K562 (cell line): ENCODE measurements at regions not wholly inside any gene's neighbourhood (a gene's known extent, or its start where the extent isn't known, plus 50 kb on each side); places are given as distances from the start of the nearest gene placed in this dataset.

Experiments
- ATAC-seq: fragments of 200-7000 bp; cut with Tn5 transposase; 3 replicates; pipeline ENCODE4 v1.9.1; 2020; ENCODE audit warnings: moderate library complexity
- BruUV-seq: library from RNA; stranded (reverse); fragments of 400-500 nt; replicated peaks from 2 replicates; lab custom pipeline; 2021; lab: Mats Ljungman, UMichigan
- CTCF ChIA-PET: fragments of 300-600 bp; formaldehyde crosslinking; extraction: SDS; loops from one replicate; lab custom pipeline; 2021; ENCODE audit warnings: low intra/inter-chr PET ratio; lab: Yijun Ruan, JAX
- POLR2A ChIA-PET: fragments of 300-600, 350-650 bp; sonication (Branson Sonifier 250); formaldehyde crosslinking; extraction: SDS; loops from one replicate; lab custom pipeline; 2021; ENCODE audit warnings: antibody characterized with exemption, inconsistent platforms; lab: Yijun Ruan, JAX
- DNase-seq, 4 experiments: peaks; one replicate each; pipeline versions ENCODE4 v3.0.0 to v3.0.0-alpha.2; 2011 to 2018; ENCODE audit warnings: low spot score in 3 of 4, mixed read lengths in 3 of 4; ENCODE audit errors: extremely low read depth in 1 of 4
- FAIRE-seq: peaks from 2 replicates; lab custom pipeline; 2011; peaks lifted over from hg19 to GRCh38; lab: Jason Lieb, UNC
- H2AFZ ChIP-seq: 2 replicates; pipeline ENCODE4 v1.6.0; 2011; ENCODE audit warnings: low read depth, low read length, control low read depth, inconsistent platforms
- H3K27ac ChIP-seq: fragments of 200-600 bp; 3 replicates; pipeline ENCODE4 v1.8.0; 2011; ENCODE audit warnings: low read depth, mild to moderate bottlenecking, control low read depth, inconsistent platforms, low read length, moderate library complexity, mixed read lengths; ENCODE audit errors: extremely low read depth
- H3K27me3 ChIP-seq, 2 experiments: fragments of 300-600 bp in 1 of 2; 2 replicates in 1 of 2; 3 replicates in 1 of 2; pipeline versions ENCODE4 v1.6.0 to v1.8.0; 2011; ENCODE audit warnings: inconsistent platforms in 2 of 2, low read length in 2 of 2, mild to moderate bottlenecking in 1 of 2, mixed read lengths in 1 of 2, moderate library complexity in 1 of 2; ENCODE audit not compliant: control insufficient read depth in 2 of 2, insufficient read depth in 2 of 2
- H3K36me3 ChIP-seq: fragments of 300-600 bp; 3 replicates; pipeline ENCODE4 v1.8.0; 2011; ENCODE audit warnings: mild to moderate bottlenecking, low read length, inconsistent platforms; ENCODE audit not compliant: control insufficient read depth, insufficient read depth
- H3K4me1 ChIP-seq, 2 experiments: fragments of 200-600 bp in 1 of 2; replicated peaks in 1 of 2; 2 replicates in 1 of 2; 3 replicates in 1 of 2; pipeline versions ENCODE4 v1.5.1 to v1.8.0; 2011; ENCODE audit warnings: inconsistent platforms in 2 of 2, low read length in 2 of 2, mild to moderate bottlenecking in 1 of 2, mixed read lengths in 1 of 2, moderate library complexity in 1 of 2; ENCODE audit not compliant: control insufficient read depth in 2 of 2, insufficient read depth in 2 of 2
- H3K4me2 ChIP-seq: 2 replicates; pipeline ENCODE4 v1.6.1; 2011; ENCODE audit warnings: low read length, control low read depth, inconsistent platforms, mixed read lengths; ENCODE audit not compliant: insufficient read depth
- H3K4me3 ChIP-seq: fragments of 200-600 bp; sonication (generic), shearing (Covaris generic); 2 replicates; pipeline ENCODE4 v1.5.1; 2016; ENCODE audit warnings: control low read depth, inconsistent platforms
- H3K79me2 ChIP-seq: fragments of 200-600 bp; 3 replicates; pipeline ENCODE4 v1.8.0; 2011; ENCODE audit warnings: low read length, inconsistent platforms; ENCODE audit not compliant: control insufficient read depth, insufficient read depth
- H3K9ac ChIP-seq, 2 experiments: 2 replicates each; pipeline versions ENCODE4 v1.6.0 to v1.6.1; 2011; ENCODE audit warnings: low read depth in 2 of 2, low read length in 2 of 2, control low read depth in 1 of 2, inconsistent platforms in 1 of 2, mild to moderate bottlenecking in 1 of 2, mixed read lengths in 1 of 2; ENCODE audit not compliant: insufficient read depth in 1 of 2
- H3K9me1 ChIP-seq: one replicate; pipeline ENCODE4 v1.6.0; 2011; ENCODE audit warnings: inconsistent platforms, mild to moderate bottlenecking, low read length, moderate library complexity; ENCODE audit not compliant: control insufficient read depth, insufficient read depth
- H3K9me3 ChIP-seq: replicated peaks from 2 replicates; pipeline ENCODE4 v1.5.1; 2011; ENCODE audit warnings: low read depth, low read length, inconsistent platforms; ENCODE audit not compliant: control insufficient read depth, insufficient read depth
- H4K20me1 ChIP-seq: replicated peaks from 2 replicates; pipeline ENCODE4 v1.6.1; 2011; ENCODE audit warnings: low read length, inconsistent platforms, mixed read lengths; ENCODE audit not compliant: control insufficient read depth, insufficient read depth
- ATF4 ChIP-seq: fragments of 450-650 bp; formaldehyde crosslinking; IDR thresholded peaks from 2 replicates; pipeline ENCODE4 v1.4.0; 2022; ENCODE audit warnings: mild to moderate bottlenecking, moderate library complexity
- BRF2 ChIP-seq: IDR thresholded peaks from 3 replicates; pipeline ENCODE4 v1.6.1; 2011; ENCODE audit warnings: borderline replicate concordance, mild to moderate bottlenecking; ENCODE audit not compliant: insufficient read length, insufficient read depth
- CC2D1A ChIP-seq: fragments of 450-650 bp; IDR thresholded peaks from 2 replicates; pipeline ENCODE4 v1.6.1; 2017; ENCODE audit warnings: mild to moderate bottlenecking
- CREBBP ChIP-seq: IDR thresholded peaks from one replicate; pipeline ENCODE4 v1.6.1; 2012; ENCODE audit warnings: low read depth, mild to moderate bottlenecking, control low read depth, inconsistent platforms, low read length
- HDAC3 ChIP-seq: fragments of 450-650 bp; IDR thresholded peaks from 2 replicates; pipeline ENCODE4 v1.6.1; 2018; ENCODE audit warnings: borderline replicate concordance, mild to moderate bottlenecking, moderate library complexity; ENCODE audit not compliant: partially characterized antibody
- HES1 ChIP-seq: fragments of 450-650 bp; IDR thresholded peaks from 2 replicates; pipeline ENCODE4 v1.6.1; 2016; ENCODE audit warnings: low read depth, mild to moderate bottlenecking, moderate library complexity
- IRF9 ChIP-seq: fragments of 450-650 bp; IDR thresholded peaks from 2 replicates; pipeline ENCODE4 v1.6.1; 2016; ENCODE audit warnings: missing biosample characterization, missing genetic modification characterization
- MCM7 ChIP-seq, 2 experiments: fragments of 450-650 bp; IDR thresholded peaks; 2 replicates each; pipeline ENCODE4 v1.6.1; 2016 to 2018
- RBM22 ChIP-seq: fragments of 200-400 bp; formaldehyde crosslinking; IDR thresholded peaks from 2 replicates; pipeline ENCODE4 v1.6.1; 2018; ENCODE audit warnings: low read length, low read depth; ENCODE audit not compliant: poor library complexity, severe bottlenecking
- SLC30A9 ChIP-seq: fragments of 250-450 bp; sonication (Bioruptor Pico); IDR thresholded peaks from 2 replicates; pipeline ENCODE4 v1.8.0; 2022; ENCODE audit warnings: mild to moderate bottlenecking, moderate library complexity
- SMARCA5 ChIP-seq: fragments of 450-650 bp; IDR thresholded peaks from 2 replicates; pipeline ENCODE4 v1.6.1; 2016
- ZBED1 ChIP-seq: IDR thresholded peaks from 2 replicates; pipeline ENCODE4 v1.6.1; 2014
- ZFPM2 ChIP-seq: fragments of 250-450 bp; sonication (Bioruptor Pico); IDR thresholded peaks from 2 replicates; pipeline ENCODE4 v1.5.1; 2022; ENCODE audit warnings: mild to moderate bottlenecking
- ZNF133 ChIP-seq: fragments of 250-450 bp; sonication (Bioruptor Pico); IDR thresholded peaks from 2 replicates; pipeline ENCODE4 v1.4.0; 2020; ENCODE audit warnings: mild to moderate bottlenecking
- ZNF431 ChIP-seq: sonication (generic); formaldehyde crosslinking; IDR thresholded peaks from 2 replicates; pipeline ENCODE4 v1.8.0; 2022; ENCODE audit warnings: mild to moderate bottlenecking, missing genetic modification reagents
- ZNF644 ChIP-seq: fragments of 200-800 bp; sonication (Bioruptor generic); IDR thresholded peaks from 2 replicates; pipeline ENCODE4 v1.6.1; 2016; ENCODE audit warnings: low read depth, missing genetic modification characterization, missing compliant biosample characterization
- ZNF766 ChIP-seq: fragments of 200-800 bp; sonication (Bioruptor generic); conservative IDR thresholded peaks from 2 replicates; pipeline ENCODE4 v1.6.1; 2016; ENCODE audit warnings: missing genetic modification characterization, missing compliant biosample characterization
- WGBS: fragments of 100-300 bp; shearing (Covaris generic); methylation state at CpG from one replicate; pipeline ENCODE4 v1.1.6; 2016; ENCODE audit warnings: low coverage, mixed read lengths; ENCODE audit not compliant: insufficient coverage; ENCODE audit errors: missing lambda C conversion rate; 5-methylcytosine and 5-hydroxymethylcytosine counted together
- in situ Hi-C: fragments of 300-500 bp; cut with MboI; formaldehyde crosslinking; loops from 4 replicates; pipeline ENCODE4 v1.15.0; 2018; ENCODE audit warnings: inconsistent platforms, mixed read lengths
- intact Hi-C: fragments of 100-400 bp; cut with micrococcal nuclease; formaldehyde crosslinking; loops from 2 replicates; pipeline ENCODE4 v1.14.2; 2022

GRCh38 chr13:36571444-36571843 is 102.4 kb upstream of the SERTM1 start:
- ChIA-PET POLR2A (no interaction called here), CTCF (no interaction called here)
- Histone ChIP-seq H3K9me1 (no peaks in the 10 kb centered on the region), H3K4me3 (no peak overlapping the region), H3K4me1 (no peaks in the 10 kb centered on the region), H3K9ac (no peak overlapping the region), H3K27ac (no peak overlapping the region), H3K36me3 (no peaks in the 10 kb centered on the region), H3K4me2 (no peak overlapping the region), H3K9me3 (no peaks in the 10 kb centered on the region), H2AFZ (no peak overlapping the region), H3K79me2 (no peaks in the 10 kb centered on the region), H4K20me1 (no peaks in the 10 kb centered on the region), H3K27me3 (no peaks in the 10 kb centered on the region)
- WGBS, result 0% methylated on average over 2 of the region's 2 CpGs
- no TSS peak for BruUV-seq
- intact Hi-C loops, result no loop called here
- in situ Hi-C loops, result no loop called here
- DNase-seq (no peak), ATAC-seq (no peak), FAIRE-seq (no peak)
- TF ChIP-seq IRF9 (no peak), BRF2 (no peak), CC2D1A (no peak), MCM7 (IDR thresholded peaks at IDR 0.05) (no peak), SLC30A9 (CRISPR knock-in tag) (no peak), ATF4 (CRISPR knock-in tag) (no peak), HES1 (no peak), ZBED1 (no peak), ZFPM2 (CRISPR knock-in tag) (no peak), SMARCA5 (no peak), HDAC3 (no peak), ZNF644 (tag) (no peak), ZNF431 (CRISPR knock-in tag) (no peak), CREBBP (no peak), ZNF766 (no peak), ZNF133 (CRISPR knock-in tag) (no peak), RBM22 (no peak)
